AG08396 (cell line): ENCODE measurements at regions not wholly inside any gene's neighbourhood (a gene's known extent, or its start where the extent isn't known, plus 50 kb on each side); places are given as distances from the start of the nearest gene placed in this dataset.
A peak's percentile ranks its signal among the peaks of the same experiment; 100 is the strongest.
"Not testable (repeated sequence)": the region's sequence is repeated elsewhere in the genome, so short reads cannot be mapped to it uniquely, and the experiment has no call there.

Experiments
- DNase-seq: peaks from one replicate; pipeline ENCODE4 v3.0.0; 2012; ENCODE audit warnings: low spot score, mixed read lengths

DNA sequence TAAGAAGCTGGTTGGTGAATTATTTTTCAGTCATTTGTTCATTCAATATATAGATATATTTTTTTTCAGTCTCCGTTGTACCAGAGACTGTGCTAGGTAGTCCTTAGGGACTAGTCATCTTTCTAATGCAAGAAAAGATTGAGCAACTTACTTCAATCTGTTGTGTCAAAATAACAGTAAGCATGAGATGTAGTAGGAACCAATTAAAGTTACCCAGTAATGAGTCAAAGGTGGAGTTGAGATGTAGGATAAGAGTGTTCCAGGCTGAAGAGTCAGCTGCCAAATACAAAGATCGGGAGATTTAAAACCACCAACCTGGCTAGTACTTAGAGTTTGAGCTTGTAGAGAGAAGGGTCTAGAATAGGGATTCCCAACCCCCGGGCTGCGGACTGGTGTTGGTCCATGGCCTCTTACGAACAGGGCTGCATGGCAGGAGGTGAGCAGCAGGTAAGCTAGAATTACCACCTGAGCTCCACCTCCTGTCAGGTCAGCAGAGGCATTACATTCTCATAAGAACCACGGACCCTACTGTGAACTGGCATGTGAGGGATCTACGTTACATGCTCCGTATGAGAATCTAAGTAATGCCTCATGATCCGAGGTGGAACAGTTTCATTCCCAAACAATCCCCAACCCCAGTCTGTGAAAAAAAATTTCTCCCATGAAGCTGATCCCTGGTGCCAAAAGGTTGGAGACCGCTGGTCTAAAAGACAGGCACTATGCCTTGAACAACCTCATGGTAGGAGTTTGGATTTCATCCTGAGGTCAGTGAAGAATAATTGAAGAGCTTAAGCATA, 1241.5 kb upstream of the WWC1 start:
- DNase-seq = no peak

DNA sequence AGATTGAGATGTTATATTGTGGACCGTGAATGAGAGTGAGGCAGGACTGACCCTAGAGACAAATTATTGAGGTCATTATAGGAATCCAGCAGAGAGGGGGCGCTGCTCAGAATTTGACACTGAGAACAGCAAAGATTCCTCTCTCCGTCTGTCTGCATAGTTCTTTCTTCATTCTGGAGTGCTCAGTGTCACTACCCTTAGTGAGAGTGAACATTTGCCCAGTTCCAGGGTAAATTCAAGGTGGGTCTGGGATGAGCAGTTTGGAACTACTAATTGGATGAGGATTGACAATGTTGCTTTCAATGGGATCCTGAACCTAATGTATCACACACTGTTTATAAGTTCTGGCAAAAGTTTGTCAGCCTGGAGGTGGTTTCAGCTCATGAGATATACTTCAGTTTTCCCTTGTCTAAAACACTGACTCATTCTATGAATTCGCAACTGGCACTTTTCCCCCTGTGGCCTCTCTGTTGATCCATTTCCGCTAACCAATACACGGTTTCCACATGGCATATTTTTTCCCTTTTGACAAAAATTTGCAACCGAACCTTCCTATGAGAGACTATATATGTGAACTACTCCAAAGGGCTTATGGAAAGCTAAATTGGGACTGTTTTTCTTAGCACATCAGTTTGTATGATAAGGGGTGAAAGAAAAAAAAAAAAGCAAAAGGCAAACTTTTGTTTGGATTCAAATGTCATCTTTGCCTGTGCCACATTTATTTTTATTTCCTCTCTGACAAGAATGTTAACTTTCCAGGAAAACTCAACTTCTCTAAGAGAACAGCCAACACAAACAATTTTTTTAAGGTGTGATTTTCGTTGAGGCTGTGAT, 1240.7 kb upstream of the WWC1 start:
- DNase-seq = peak; percentile 6

DNA sequence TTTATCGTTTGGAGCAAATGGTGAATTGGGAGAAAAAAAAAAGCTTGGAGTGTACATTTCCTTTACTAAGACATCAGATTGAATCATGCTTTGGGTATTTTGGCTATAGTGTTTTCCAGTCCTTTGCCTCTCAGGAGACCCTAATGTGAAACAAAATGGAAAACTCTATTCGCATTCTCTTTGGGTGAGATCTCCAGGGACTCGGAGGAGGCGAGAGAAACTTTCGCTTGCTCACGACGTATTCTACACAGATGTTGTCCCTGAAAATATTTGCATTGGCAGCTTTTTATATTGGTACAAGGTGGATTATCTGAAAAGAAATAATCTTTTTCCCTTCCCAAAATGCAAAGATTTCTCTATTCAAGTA, 1240.1 kb upstream of the WWC1 start:
- no peak for DNase-seq

DNA sequence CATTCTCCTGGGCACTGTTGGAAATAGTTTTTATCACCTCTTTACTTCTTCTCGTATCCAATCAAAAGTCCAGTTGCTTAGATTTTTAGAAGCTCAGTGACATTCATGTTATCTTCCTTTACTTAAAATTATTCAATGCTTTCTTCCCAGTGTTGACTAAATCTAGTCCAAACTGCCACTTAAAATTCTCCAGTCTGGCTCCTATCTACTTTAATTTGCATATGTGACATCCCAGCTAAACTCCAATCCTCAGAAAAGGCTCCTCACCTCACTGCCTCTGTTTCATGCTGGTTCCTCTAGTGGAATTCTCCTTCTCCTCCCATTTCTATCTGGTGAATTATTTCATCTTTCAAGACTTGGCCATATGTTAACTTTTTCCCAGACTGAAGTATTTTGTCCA, 1238.7 kb upstream of the WWC1 start:
- DNase-seq = no peak

DNA sequence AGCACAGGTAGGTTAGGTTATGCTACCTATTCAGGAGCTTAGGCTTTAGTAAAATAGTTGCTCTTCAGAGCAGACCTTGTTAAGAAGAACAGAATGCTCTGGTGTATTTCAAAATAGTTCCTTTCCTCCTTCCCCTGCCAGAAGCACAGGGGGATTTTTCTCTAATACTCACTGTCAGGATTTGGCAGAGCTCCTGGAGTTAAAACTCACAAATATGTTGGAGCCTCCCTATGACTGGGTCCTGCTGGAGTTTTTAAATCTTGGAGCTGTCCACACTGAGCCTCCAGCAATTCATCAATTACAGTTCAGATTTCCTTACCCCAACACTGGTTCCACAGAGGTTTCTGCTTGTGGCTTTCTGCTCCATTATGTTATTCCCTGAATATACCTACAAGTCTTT, 1233.8 kb upstream of the WWC1 start:
- no peak for DNase-seq

DNA sequence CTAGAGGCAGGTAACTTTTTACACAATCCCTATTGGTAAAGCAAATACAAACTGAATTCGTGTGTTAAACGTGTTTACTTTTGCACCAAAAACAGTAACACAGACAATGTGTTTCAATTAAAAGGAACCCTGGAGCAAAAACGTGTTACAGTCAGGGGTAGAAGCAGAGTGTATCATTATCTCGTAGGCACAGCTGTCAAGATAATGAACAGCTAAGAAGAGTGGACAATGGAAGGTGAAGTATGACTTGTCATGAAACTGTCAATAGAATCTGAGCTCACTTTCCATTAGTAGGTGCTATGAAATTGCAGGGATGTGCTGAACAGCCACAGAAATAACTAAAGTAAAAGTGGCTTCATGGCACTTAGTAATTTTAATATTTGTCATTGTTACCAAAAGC, 1229.8 kb upstream of the WWC1 start:
- DNase-seq = no peak

DNA sequence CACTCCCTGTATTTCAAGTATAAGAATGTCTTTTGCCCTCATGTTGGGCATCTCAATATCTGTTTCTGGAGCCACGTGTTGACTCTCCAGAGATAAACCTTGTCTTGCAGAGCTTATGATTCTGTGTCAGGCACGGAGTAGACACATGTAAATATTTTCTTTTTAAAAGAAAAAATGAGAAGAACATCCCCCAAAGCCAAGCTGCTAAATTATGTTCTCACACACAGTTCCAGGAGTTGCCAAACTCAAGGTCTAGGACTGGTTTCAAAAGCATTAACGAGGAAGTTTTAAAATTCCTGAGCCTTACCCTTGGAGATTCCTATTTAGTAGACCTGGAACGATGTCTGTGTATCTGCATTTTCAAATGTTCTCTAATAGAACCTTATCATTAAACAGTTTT, 1228.3 kb upstream of the WWC1 start:
- no peak for DNase-seq

DNA sequence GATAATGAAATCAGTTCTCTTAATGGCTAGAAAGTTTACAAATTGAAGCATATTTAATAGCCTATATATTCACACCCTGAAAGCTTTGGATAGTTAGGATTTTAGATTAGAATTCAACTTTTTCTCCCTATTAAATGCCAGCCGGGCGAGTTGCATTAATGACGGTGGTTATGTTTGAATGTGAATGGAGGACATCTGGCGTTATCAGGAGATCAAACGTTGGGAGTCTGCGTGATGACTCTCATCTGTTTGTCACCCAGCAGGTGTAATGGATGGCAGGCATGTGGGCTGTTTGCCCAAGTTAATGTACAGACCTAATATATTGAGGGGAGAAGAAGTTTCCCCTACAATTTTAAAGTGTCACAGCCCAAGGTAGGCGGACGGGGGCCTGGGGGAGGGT, 1227.7 kb upstream of the WWC1 start:
- no peak for DNase-seq

DNA sequence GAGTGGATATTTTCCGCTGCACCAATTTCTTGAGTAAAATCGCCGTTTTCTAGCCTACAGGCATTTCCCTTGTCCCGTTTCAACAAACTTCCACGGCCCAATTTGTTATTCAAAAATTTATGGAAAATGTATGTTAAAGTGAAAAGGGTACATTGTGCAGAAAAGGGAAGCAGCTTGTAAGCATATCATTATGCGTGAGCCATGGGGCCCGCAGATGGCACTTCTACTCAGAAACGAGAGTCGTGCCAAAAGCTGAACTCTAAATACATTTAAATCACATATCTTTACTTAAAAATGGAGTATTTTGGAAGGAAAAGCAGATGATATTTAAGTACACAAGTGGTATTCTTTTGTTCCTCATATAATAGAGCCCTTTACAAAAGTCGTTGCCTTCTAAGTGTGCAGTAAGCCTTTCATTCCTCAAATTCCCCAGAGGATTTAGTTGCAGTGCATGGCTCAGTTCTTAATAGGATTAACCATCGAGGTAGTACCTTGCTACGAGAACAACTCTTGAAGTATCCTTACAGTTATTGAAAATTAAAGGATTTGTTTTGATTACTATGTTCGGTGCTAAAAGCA, 1227.2 kb upstream of the WWC1 start:
- no peak for DNase-seq

DNA sequence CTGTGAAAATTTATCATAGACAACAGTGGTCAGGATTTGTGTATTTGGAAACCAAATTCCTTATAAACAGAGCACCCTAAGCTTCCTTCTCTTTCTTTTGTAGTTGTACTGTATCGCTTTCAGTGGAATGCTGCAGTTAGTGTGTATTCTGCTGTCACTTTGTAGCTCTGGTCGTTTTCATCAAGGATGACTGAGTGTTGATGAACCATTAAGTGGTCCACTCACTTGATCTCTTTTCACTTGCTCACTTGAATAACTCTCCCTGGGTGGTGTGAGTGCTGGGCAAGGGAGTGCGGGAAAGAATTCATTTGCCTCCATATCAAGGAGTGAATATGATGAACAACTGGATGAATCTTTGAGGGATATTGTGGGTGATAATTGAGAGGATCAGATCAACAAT, 1225.7 kb upstream of the WWC1 start:
- no peak for DNase-seq

DNA sequence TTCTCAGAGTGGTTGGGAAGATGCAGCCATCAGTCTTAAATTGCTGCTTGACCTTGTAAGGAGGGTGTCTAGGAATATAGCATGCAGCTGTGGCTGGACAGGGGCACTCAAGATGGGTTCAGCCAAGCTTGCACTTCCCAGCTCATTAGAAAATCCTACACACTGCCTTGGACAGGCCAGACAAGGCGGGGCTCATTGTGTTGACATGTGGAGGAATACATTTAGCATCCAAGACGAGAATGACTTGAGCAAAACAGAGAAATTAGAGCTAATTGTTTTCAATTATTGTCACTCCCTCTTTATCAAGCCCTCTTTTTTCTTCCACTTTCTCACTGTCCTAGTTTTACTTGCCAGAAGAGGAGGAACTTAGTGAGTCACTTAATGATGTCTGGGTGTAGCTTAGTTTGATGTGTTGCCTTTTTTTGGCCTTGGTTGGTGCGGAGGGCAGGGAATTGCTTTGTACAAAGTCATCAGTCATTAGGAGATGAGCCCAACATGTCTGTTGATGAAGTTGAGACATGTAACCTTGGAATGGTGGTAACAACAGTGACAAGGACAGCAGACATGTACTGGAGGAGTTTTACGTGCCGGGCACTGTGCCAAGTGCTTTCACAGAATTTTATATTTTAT, 1219.3 kb upstream of the WWC1 start:
- DNase-seq = no peak

DNA sequence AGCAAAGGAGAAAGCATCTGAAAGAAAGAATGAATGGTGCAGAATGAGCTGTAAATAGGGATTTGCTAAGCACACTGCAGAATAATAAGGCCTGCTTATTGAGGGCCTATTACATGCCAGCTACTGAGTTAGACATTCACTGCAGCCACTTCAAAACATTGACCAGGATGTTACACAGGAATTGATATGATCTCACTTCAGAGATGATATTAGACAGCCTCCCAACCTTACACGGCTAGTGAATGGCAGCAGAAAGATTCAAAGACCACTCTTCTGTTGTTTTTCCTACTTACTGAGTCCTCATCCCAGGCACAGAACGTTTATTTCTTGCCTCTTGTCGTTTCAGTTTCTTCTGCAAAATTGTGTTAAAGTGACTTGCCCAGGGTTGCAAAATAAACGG, 1209.9 kb upstream of the WWC1 start:
- DNase-seq = no peak

DNA sequence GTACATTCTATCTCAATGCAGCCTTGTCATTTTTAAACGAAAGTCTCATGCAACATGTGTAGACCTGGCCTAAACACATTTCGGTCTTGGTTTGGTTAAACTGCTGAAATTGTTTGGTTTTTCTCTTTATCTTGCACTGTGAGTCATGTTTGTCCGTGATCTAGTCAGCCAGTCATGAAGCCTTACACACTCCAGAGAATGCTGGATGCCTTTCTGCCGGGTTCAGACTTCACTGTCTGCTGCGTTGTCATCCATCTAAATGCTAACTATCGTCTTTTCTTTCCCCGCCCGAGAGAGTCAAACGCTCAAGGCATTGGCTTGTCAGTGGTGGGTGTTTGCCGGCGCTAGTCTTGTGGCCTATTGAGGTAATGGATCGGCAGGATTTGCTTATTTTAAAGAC, 1194.6 kb upstream of the WWC1 start:
- DNase-seq = peak; percentile 2

DNA sequence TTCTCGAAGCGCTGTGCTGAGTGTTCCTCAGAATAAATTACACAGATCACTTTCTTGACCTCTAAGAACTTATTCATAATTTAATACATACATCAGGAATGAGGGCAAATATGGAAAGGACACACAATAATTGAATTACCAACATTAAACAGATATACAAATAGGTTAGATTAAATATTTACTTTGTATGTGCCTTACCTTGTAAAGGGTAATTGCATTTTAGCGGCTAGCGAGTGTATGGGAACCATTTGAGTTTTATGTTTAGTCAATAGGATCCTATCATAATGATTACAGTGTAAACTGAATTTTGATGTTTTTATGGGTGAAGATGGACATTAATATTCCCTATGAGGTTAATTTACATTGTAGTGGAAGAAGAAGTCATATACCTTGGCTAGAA, 1187.1 kb upstream of the WWC1 start:
- DNase-seq = no peak

DNA sequence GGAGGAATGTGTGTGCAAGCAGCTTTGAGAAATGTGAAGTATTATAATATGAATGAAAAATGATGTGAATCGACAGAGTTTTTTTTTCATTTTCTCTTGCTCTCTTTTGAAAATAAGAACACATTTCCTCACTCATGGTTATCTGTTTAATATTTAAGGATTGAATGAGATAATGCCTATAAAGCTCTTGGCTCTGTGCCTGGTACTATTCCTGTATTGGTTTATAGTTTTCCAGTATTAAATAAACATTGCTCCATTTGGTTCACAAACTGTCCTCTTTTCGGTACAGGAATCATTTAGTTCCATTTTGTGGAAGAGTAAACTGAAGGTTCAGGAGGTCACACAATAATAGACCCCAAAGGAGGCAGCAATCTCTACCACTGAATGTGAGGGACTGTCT, 1185.5 kb upstream of the WWC1 start:
- no peak for DNase-seq

DNA sequence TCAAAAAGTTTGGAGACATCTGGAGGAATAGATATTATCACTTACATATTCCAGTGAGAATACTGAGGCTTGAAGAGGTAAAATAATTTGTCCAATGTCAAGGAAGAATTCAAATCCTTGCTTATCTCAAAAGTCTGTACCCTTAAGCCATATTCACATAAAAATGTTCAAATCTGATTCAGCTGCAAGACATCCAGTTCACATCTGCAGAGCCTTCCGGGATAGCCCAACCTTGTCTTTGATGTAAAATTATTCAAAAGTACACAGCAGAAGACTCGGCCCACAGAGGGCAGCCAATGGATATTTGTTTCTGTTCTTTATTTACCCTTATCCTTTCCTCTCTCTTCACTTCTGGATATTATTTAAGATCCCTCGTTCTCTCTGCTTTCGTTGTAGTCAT, 1183.8 kb upstream of the WWC1 start:
- no peak for DNase-seq

DNA sequence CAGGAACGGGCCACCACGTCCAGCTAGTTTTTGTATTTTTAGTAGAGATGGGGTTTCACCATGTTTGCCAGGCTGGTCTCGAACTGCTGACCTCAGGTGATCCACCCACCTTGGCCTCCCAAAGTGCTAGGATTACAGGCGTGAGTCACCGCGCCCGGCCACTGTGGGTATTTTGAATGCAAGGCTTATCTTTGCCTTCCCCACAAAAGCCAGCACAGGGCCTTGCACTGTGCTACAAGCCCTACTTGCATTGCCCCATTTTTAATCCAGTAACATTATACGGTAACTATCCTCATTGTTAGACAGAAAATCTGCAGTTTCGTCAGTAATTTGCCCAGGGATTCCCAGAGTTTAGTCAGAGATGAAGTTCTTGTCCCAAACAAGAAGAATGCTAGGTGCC, 1183.2 kb upstream of the WWC1 start:
- not testable (repeated sequence) for DNase-seq

DNA sequence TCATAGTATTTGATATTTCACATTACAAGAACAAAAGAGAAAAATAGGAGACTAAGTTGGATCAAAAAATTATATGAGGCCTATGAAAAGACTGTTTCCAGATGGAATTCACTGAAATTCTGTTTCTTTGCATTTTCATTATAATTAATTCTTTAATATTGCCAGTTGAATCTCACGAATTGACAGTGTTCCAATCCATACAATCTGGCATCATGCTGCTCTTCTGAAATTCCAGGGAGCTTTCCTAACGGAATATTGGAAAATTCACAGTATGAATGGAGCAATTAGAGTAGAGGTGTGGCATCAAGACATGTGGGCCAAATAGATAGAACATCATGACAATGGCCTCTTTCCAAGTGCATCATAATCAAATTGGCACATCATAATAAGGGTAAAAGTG, 1178.9 kb upstream of the WWC1 start:
- DNase-seq = no peak

DNA sequence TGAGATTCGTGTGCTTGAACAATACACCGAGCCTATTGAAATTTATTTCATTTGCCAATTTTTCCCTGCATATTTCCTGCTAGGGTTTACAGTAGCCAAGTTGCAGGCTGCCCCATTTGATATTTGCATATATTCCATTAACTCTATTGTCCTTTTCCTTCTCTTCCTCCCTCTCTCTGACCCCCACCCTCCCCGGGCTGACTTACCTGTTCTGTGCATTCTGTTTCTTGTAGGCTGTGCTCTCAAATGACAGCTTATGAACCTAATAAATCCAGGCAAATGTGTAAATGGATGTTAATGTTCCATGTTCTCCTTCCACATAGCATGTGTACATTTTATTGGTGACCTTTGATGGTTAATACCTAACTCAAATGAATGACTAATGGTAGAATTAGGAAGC, 1169.2 kb upstream of the WWC1 start:
- DNase-seq = no peak

DNA sequence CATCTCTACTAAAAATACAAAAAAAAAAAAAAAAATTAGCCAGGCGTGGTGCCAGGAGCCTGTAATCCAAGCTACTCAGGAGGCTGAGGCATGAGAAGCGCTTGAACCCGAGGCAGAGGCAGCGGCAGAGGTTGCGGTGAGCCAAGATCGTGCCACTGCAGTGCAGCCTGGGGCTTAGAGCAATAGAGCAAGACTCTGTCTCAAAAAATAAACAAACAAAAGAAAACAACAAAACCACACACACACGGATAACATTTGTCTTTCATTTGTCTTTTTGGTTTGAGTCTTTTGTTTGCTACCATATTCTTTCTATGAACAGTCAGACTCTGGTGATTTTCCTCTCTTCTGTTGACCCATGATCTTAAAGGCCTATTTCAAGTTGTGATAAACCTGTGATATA, 1168.3 kb upstream of the WWC1 start:
- no peak for DNase-seq

DNA sequence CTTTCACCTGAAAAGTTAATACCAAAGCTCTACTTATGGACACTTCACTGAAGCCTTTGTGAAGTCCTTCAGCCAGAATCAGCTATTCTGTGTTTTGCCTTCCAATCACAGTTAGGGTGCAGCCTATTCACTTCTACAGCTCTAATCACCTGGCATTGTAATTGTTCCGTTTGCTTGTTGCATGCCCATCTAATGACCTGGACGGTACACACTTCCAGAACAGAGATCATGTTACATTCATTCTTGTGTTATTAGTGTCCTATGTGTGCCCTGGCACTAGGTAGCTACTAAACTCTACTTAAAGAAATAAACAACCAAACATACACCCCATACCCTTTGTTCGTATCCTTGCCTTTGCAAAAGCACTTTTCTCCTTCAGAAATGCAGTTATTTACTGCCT, 1162.9 kb upstream of the WWC1 start:
- DNase-seq = no peak

DNA sequence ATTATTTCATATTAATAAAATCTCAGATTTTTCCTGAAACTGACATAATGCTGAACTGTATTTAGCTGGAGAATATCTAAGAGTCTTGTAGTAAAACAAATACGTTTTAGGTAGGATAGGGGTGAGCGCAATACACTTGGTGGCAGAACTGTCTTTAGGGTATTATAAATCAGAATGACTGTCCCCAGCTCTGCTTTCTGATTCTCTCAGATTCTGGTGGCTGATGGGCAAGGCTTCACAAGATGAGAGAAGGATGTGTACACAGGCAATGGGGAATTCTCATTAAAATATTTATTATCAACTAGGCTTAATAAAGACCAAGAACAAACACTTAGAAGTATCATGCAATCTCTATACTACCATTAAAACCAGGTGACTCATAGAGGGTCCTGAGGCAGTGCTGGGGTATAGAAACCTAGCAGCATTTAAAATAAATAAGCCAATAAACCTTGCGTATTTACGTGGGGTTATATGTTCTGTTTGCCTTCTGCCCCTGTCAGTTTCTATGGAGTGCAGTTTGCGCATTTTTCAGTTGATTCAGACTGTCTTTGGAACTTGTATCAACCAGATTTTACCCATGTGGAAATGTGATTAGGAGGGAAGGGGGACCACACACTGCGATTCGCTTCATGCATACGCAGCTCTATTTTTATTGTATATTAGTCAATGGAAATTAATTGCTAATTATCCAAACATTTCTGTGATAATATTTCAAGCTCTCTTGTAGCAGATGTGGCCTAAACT, 1150.7 kb upstream of the WWC1 start:
- DNase-seq = no peak
